ENCODE measurements at regions not wholly inside any gene's neighbourhood (a gene's known extent, or its start where the extent isn't known, plus 50 kb on each side); places are given as distances from the start of the nearest gene placed in this dataset.
"Not testable (repeated sequence)": the region's sequence is repeated elsewhere in the genome, so short reads cannot be mapped to it uniquely, and the experiment has no call there.

DNA sequence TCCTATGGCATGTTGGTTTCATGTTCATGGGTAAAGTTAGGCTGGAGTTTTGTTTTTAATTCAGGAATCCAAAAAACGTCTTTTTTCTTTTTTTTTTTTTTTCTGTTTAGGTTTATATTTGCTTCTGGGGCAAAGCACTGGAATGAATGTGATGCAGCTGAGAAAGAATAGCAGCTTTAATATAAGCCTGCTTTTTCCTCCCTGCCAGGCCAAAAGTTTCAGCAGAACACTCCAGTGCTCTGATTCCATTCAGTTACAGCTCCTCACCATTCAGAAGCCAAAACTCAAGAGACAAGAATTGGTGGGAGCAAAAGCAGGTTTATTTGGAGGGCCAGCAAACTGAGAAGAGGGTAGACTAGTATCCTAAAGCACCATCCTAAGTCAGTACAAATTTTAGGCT is 102.7 kb upstream of the PELI1 start:
- Mint-ChIP-seq H3K36me3 (no peaks in the 10 kb centered on the region), H3K27ac (no peak overlapping the region), H3K4me1 (peaks cover 1% of the 10 kb centered on the region), H3K4me3 (no peak overlapping the region), H3K27me3 (peaks cover 4% of the 10 kb centered on the region), H3K9me3 (peaks cover 2% of the 10 kb centered on the region)
- DNase-seq (no peak), ATAC-seq (ENCODE audit: low read depth) (no peak)
- POLR2A ChIA-PET = no interaction called here

DNA sequence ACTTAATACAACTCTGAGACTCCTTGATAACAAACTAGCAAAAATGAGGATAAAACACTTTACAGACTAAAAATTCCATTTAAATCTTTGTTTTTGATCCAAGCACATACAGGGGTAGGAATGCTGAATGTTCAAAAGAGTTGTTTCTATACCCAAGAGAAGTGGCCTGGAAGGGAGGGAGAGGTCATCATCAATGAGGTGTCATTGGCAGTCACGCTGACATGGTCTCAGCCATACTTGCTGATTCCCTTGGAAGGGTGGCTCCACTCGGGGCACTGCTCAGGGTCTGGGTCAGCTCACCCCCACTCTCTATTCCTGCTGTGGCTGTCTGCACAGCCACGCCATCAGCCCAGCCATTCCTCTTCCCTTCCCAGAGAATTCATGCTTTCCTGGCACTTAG is 105.2 kb upstream of the PELI1 start:
- Mint-ChIP-seq H3K4me1 (peaks cover 1% of the 10 kb centered on the region), H3K36me3 (no peaks in the 10 kb centered on the region), H3K4me3 (no peak overlapping the region), H3K27me3 (no peaks in the 10 kb centered on the region), H3K9me3 (no peaks in the 10 kb centered on the region), H3K27ac (no peak overlapping the region)
- POLR2A ChIA-PET = no interaction called here
- DNase-seq = no peak
- no peak for ATAC-seq (ENCODE audit: low read depth)

DNA sequence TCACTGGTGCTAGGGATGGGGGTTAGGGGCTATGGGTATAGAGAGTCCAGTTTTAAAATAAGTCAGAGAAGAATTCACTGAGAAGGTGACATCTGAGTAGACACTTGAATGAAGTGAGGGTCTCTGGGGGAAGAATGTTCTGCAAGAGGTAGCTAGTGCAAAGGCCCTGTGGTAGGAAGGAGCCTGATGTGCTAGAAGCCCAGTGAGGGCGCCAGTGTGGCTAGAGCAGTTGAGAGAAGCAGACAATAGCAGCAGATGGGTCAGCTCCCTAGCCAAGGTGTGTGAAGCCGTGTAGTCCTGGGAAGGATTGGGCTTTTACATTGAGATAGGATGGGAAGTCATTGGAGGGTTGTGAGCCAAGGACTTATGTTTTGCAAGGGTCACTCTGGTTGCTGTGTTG is 105.8 kb upstream of the PELI1 start:
- H3K27ac Mint-ChIP-seq = no peak overlapping the region
- ATAC-seq (ENCODE audit: low read depth) = no peak
- no peaks in the 10 kb centered on the region for H3K36me3 Mint-ChIP-seq
- no peak overlapping the region for H3K4me3 Mint-ChIP-seq
- DNase-seq = no peak
- no peaks in the 10 kb centered on the region for H3K27me3 Mint-ChIP-seq
- peaks cover 1% of the 10 kb centered on the region for H3K4me1 Mint-ChIP-seq
- POLR2A ChIA-PET = no interaction called here
- H3K9me3 Mint-ChIP-seq = no peaks in the 10 kb centered on the region

DNA sequence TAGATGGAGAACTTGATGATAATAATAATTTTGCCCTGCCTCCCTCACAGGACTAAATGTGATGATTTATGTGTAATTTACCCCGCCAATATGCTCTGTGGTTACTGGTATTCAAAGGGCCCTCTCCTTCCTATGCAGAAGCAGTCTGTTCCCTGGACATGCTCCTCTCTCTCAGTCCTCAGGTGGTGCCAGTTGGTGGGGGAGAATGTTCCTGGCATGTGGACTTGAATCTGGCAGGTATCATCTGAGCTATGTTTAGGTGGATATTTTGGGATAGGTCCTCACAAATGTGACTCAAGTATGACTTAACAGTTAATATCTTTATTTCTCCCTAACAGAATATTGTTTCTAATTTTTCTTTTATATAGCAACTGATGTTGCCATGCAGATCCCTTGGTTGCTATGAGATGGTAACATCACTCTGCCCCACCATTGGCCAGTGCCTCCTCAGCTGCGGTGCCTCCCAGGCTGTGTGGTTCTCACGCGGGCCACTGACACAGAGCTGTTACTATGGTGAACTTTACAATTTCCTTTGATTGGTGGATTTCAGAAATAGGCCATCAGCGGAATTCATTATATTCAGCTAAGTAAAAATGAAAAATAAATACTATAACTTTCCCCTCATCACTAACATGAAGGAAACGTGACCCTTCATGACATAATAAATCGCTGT is 106.7 kb upstream of the PELI1 start:
- POLR2A ChIA-PET = no interaction called here
- no peaks in the 10 kb centered on the region for H3K27me3 Mint-ChIP-seq
- no peaks in the 10 kb centered on the region for H3K9me3 Mint-ChIP-seq
- H3K27ac Mint-ChIP-seq = no peak overlapping the region
- H3K4me1 Mint-ChIP-seq = peaks cover 1% of the 10 kb centered on the region
- ATAC-seq (ENCODE audit: low read depth) = no peak
- no peak for DNase-seq
- H3K36me3 Mint-ChIP-seq = no peaks in the 10 kb centered on the region
- no peak overlapping the region for H3K4me3 Mint-ChIP-seq

DNA sequence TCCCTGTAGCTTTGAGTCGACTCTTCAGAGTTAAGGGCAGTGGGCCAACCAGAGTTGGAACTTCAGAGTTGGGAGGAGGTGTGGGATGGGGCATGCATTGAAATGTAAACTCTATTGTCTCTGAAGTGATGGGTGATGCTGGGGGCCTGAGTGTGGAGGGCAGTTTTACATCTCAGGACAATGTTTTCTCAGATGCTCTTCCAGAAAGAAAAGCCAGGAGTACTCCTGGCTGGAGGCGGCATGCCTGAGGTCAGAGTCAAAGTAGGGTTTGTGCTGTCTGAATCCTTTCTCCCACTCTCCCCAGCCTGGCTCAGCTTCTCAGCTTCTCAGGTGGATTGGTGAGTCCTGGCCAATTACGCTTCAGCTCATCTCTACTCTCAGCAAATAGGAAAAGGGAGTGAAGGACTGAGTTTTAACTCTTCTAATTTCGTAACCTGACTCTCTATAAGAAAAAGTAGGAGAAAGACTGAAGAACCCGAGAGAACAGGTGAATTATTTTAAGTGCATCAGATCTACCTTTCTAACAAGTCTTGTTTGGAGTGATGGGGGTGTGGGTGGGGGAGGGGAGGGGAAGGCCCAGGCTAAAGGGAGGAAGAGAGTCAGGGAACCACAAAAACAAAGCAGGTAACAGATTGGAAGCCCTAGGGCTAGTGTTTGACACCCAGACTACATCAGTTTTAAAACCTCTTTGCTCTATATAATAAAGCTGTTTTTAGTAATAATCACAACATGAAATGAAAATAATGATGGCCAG is 107.5 kb upstream of the PELI1 start:
- H3K4me1 Mint-ChIP-seq = peaks cover 1% of the 10 kb centered on the region
- POLR2A ChIA-PET = no interaction called here
- no peaks in the 10 kb centered on the region for H3K9me3 Mint-ChIP-seq
- no peak overlapping the region for H3K27ac Mint-ChIP-seq
- ATAC-seq (ENCODE audit: low read depth) (no peak), DNase-seq (no peak)
- no peak overlapping the region for H3K4me3 Mint-ChIP-seq
- H3K36me3 Mint-ChIP-seq = no peaks in the 10 kb centered on the region
- H3K27me3 Mint-ChIP-seq = no peaks in the 10 kb centered on the region

DNA sequence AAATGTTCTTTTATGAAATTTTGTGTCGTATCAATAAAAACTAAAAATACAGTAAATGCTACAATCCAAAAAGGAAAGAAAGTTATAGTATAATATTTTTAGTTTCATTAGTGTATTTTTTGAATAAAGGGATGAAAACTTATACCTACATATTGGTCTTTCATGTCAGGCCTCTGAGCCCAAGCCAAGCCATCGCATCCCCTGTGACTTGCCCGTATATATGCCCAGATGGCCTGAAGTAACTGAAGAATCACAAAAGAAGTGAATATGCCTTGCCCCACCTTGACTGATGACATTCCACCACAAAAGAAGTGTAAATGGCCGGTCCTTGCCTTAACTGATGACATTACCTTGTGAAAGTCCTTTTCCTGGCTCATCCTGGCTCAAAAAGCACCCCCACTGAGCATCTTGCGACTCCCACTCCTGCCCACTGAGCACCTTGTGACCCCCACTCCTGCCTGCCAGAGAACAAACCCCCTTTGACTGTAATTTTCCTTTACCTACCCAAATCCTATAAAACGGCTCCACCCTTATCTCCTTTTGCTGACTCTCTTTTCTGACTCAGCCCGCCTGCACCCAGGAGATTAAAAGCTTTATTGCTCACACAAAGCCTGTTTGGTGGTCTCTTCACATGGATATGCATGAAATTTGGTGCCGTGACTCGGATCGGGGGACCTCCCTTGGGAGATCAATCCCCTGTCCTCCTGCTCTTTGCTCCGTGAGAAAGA is 108.2 kb upstream of the PELI1 start:
- H3K9me3 Mint-ChIP-seq; H3K4me1 Mint-ChIP-seq; H3K4me3 Mint-ChIP-seq; DNase-seq; POLR2A ChIA-PET; H3K36me3 Mint-ChIP-seq; H3K27me3 Mint-ChIP-seq; ATAC-seq (ENCODE audit: low read depth); H3K27ac Mint-ChIP-seq: not testable (repeated sequence)

DNA sequence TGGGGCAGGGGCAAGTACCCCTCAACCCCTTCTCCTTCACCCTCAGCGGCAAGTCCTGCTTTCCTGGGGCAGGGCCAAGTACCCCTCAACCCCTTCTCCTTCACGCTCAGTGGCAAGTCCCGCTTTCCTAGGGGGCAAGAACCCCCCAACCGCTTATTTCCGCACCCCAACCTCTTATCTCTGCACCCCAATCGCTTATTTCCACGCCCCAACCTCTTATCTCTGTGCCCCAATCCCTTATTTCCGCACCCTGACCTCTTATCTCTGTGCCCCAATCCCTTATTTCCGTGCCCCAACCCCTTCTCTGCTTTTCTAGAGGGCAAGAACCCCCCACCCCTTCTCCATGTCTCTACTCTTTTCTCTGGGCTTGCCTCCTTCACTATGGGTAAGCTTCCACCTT is 109.2 kb upstream of the PELI1 start:
- H3K4me1 Mint-ChIP-seq; DNase-seq; ATAC-seq (ENCODE audit: low read depth); H3K9me3 Mint-ChIP-seq; H3K36me3 Mint-ChIP-seq; H3K27me3 Mint-ChIP-seq; H3K4me3 Mint-ChIP-seq; POLR2A ChIA-PET; H3K27ac Mint-ChIP-seq: not testable (repeated sequence)

DNA sequence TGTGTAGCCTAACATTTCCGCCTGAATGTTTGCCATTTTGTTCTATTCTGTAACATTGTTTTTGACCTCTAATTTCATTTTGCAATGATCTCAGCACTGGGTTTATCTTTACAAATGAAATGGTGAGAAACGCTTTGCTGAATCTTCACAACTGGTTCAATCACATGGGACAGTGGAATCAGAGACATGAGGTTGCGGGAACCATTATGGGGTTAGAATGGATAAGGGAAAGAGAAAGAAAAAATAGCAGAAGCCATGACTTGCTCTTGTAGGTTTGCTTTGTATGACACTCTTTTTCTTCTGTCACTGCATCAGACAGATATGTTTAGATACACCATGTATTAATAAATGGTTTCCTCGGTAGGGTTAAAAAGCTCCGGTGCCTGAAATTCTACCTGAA is 114.3 kb upstream of the PELI1 start:
- peaks cover 5% of the 10 kb centered on the region for H3K4me1 Mint-ChIP-seq

DNA sequence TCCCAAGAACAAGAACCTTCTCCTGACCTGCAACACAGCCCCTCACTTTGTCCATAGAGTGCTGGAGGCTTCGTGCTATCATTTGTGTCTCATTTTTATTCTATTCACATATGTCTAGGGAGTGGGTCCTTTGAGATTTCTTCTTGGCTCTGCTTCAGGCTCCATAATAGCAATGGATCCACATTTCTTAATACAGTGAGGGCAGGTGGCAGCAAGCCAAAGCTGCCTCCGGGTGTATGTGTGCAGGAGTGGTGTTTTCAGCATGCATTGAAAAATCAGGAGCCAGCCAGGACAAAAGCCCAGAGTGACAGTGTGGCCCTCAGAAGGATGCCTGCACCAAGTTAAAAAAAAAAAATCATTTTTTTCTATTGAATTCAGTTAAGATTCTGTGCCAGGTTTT is 115.1 kb upstream of the PELI1 start:
- H3K4me1 Mint-ChIP-seq = peaks cover 5% of the 10 kb centered on the region
- H3K27me3 Mint-ChIP-seq = no peaks in the 10 kb centered on the region
- H3K9me3 Mint-ChIP-seq = no peaks in the 10 kb centered on the region
- DNase-seq (no peak), ATAC-seq (ENCODE audit: low read depth) (no peak)
- POLR2A ChIA-PET = no interaction called here
- H3K36me3 Mint-ChIP-seq = no peaks in the 10 kb centered on the region
- no peak overlapping the region for H3K4me3 Mint-ChIP-seq
- H3K27ac Mint-ChIP-seq = no peak overlapping the region

More for the DNA sequence above, 114.3 kb upstream of the PELI1 start:
- Mint-ChIP-seq H3K27ac (no peak overlapping the region), H3K36me3 (no peaks in the 10 kb centered on the region), H3K4me3 (no peak overlapping the region), H3K9me3 (no peaks in the 10 kb centered on the region), H3K27me3 (no peaks in the 10 kb centered on the region)
- no peak for DNase-seq
- POLR2A ChIA-PET = no interaction called here
- no peak for ATAC-seq (ENCODE audit: low read depth)

DNA sequence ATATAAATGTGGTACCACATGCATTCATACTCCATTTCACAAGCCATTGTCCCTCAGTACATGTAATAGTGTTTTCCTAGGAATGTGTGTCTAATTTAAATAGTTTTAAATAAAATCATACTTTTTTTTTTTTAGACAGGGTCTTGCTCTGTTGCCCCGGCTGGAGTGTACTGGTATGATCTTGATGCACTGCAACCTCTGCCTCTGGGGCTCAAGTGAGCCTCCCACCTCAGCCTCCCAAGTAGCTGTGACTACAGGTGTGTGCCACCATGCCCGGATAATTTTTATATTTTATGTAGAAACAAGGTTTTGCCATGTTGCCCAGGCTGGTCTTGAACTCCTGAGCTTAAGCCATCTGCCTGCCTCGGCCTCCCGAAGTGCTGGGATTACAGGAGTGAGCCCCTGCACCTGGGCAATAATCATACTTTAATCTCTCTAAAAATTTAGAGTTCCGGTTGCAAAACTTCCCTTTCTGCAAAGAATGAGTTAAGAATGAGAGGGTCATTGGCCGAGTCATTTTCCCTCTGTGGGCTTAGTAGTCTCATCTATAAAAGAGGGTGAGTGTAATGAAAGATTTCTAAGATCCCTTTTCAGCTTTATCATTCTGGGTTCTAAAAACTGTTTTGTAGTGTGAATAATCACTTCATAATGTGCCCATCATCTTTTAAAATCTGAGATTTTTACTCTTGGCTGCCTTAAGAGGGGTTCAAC is 116.0 kb upstream of the PELI1 start:
- peak overlapping the region; percentile 77 for H3K27ac Mint-ChIP-seq
- H3K27me3 Mint-ChIP-seq = no peaks in the 10 kb centered on the region
- H3K4me1 Mint-ChIP-seq = peaks cover 5% of the 10 kb centered on the region
- peak overlapping the region; percentile 73 for H3K4me3 Mint-ChIP-seq
- H3K9me3 Mint-ChIP-seq = no peaks in the 10 kb centered on the region
- POLR2A ChIA-PET = interaction anchor here (0.6 kb wide), 1 partner anchor 871 kb away, joined by 3 read pairs; no protein-coding TSS in a partner anchor
- no peak for ATAC-seq (ENCODE audit: low read depth)
- H3K36me3 Mint-ChIP-seq = no peaks in the 10 kb centered on the region
- DNase-seq = no peak

DNA sequence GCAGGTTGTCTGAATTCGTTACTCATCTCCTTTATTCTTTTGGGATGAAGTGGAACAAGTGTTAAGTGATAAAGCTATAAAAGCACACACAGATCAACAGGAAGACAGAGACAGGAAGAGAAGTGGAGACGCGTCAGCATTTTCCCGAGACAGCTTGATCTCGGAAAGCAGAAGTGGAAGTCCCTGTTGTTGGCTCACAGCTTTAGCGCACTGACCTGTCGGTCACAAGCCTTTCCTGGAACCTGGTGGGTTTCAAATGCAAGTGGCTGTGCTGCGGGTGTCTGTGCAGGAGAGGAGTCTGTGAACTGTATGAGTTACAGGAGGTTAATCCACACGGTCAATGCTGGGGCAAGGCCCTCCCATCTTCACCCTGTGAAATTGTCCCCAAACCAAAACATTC is 116.6 kb upstream of the PELI1 start:
- Mint-ChIP-seq H3K27ac (peak overlapping the region; percentile 77), H3K9me3 (no peaks in the 10 kb centered on the region), H3K4me3 (peak overlapping the region; percentile 73), H3K4me1 (peaks cover 5% of the 10 kb centered on the region), H3K27me3 (peaks cover 2% of the 10 kb centered on the region), H3K36me3 (no peaks in the 10 kb centered on the region)
- ATAC-seq (ENCODE audit: low read depth) (peak; percentile 54), DNase-seq (no peak)
- POLR2A ChIA-PET = no interaction called here

DNA sequence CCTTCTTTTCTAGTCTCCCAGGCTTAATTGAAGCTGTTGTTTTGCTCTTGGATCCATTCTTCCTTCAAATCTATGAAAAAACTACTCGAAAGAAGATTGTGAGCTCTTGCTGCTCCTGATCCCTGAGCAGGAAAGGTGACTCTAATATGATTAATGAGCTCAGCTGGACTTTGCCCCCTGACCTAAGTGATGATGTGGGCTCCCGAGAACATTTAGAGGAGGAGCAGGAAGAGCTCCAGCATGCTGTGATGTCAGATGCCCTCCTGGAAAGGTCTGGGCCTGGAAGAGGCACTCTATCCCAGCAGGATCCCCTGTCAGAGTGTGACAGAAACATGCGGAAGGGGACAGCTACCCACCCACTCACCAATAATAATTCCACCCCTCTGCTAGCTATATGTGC is 117.9 kb upstream of the PELI1 start:
- Mint-ChIP-seq H3K27ac (no peak overlapping the region), H3K27me3 (peaks cover 5% of the 10 kb centered on the region)

DNA sequence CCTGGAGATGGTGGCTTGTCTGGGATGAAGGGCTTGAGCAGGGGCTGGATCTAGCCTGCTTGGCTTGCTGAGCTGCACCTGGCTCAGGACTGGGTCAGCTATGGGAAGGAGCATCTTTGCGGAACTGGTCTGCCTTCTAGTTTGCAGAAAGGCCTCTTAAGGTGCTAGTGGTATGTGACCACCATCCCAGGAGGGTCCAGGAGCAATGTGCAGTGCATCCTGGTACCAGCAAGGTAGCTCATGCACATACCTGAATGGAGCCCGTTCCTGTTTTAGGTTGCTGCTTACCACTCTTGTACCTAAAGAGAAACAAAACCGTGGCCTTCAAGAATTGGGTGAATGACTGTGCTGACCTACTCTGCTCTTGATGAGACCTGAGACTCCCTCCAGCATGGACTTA is 118.6 kb upstream of the PELI1 start:
- POLR2A ChIA-PET = no interaction called here
- ATAC-seq (ENCODE audit: low read depth) = no peak

More for the DNA sequence above, 117.9 kb upstream of the PELI1 start:
- Mint-ChIP-seq H3K9me3 (no peaks in the 10 kb centered on the region), H3K4me3 (no peak overlapping the region), H3K36me3 (no peaks in the 10 kb centered on the region), H3K4me1 (peaks cover 5% of the 10 kb centered on the region)
- DNase-seq (no peak), ATAC-seq (ENCODE audit: low read depth) (no peak)
- POLR2A ChIA-PET = no interaction called here

More for the DNA sequence above, 118.6 kb upstream of the PELI1 start:
- Mint-ChIP-seq H3K4me1 (peaks cover 5% of the 10 kb centered on the region), H3K9me3 (no peaks in the 10 kb centered on the region), H3K27ac (no peak overlapping the region), H3K36me3 (peaks cover 1% of the 10 kb centered on the region), H3K27me3 (peaks cover 5% of the 10 kb centered on the region), H3K4me3 (no peak overlapping the region)
- no peak for DNase-seq

All from activated naive CD8-positive, alpha-beta T cell treated with anti-CD3 and anti-CD28 coated beads, Interleukin-2, amount 10 ng/mL, durations not matched to agents 7 days and 5 days (primary cell).